Retinal pigment epithelial cell (primary cell): ENCODE measurements at regions not wholly inside any gene's neighbourhood (a gene's known extent, or its start where the extent isn't known, plus 50 kb on each side); places are given as distances from the start of the nearest gene placed in this dataset.

Experiments
- DNase-seq: peaks from one replicate; pipeline ENCODE4 v3.0.0-alpha.2; 2010; ENCODE audit warnings: low read depth
- H3K4me3 ChIP-seq: 2 replicates; pipeline ENCODE4 v1.5.1; 2011; ENCODE audit warnings: mild to moderate bottlenecking, low read length, control low read depth, moderate library complexity
- TF ChIP-seq, protein P1 (sequence below): conservative IDR thresholded peaks from 2 replicates; pipeline ENCODE4 v1.5.1; 2011; ENCODE audit warnings: low read depth, low read length, control low read depth, inconsistent platforms

DNA sequence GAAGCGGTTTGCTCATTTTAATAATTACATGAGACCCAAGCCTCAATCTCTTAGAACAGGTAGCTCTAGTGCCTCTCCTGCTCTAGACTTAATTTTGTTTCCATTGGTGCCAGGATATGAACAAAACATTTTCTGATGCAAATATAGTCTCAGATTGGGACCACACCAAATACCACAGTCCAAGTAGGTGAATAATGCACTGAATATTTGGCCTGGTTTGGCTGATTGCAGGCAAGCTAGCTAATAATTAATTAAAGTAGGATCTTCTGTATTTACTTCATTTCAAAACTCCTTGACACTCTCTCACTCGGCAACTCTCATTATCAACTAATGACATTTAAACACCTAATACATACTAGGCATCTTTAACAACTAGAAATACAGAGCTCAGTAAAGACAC lies 219.6 kb downstream of the LTN1 start:
- H3K4me3 ChIP-seq = no peak overlapping the region
- DNase-seq = no peak
- TF ChIP-seq, protein P1, sequence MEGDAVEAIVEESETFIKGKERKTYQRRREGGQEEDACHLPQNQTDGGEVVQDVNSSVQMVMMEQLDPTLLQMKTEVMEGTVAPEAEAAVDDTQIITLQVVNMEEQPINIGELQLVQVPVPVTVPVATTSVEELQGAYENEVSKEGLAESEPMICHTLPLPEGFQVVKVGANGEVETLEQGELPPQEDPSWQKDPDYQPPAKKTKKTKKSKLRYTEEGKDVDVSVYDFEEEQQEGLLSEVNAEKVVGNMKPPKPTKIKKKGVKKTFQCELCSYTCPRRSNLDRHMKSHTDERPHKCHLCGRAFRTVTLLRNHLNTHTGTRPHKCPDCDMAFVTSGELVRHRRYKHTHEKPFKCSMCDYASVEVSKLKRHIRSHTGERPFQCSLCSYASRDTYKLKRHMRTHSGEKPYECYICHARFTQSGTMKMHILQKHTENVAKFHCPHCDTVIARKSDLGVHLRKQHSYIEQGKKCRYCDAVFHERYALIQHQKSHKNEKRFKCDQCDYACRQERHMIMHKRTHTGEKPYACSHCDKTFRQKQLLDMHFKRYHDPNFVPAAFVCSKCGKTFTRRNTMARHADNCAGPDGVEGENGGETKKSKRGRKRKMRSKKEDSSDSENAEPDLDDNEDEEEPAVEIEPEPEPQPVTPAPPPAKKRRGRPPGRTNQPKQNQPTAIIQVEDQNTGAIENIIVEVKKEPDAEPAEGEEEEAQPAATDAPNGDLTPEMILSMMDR = no peak

DNA sequence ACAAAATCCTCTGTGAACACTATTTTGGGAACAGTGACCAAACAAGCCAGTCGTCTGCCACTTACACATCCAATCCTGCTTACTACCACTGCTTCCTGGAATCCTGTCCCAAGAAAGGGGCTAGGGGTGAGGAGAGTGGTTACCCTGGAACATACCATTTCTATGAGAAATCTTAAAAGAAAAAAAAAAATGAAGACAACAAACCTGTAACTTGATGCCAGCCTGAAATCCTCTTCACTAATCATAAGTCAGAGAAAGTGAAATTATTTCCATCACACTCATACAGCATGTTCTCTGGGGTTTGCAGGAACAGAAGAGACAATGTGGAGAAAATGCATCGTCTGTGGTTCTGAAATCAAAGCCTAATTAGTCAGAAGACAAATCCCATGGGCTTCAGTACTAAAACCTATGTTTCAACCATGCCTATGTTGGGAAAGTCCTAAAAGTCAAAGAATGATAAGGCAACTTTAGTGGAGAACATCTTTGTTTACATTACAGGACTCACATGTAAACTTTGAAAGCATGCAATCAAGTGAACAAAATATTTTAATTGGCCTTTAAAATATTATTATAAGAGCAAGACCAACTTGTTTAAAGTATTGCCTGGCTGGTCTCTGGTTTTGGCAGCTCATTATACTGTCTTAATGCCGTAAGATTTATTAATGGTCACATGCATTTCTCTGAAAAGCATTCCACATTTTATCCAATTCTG lies 220.7 kb downstream of the LTN1 start:
- H3K4me3 ChIP-seq = peak overlapping the region; percentile 1
- TF ChIP-seq, protein P1 = no peak

DNA sequence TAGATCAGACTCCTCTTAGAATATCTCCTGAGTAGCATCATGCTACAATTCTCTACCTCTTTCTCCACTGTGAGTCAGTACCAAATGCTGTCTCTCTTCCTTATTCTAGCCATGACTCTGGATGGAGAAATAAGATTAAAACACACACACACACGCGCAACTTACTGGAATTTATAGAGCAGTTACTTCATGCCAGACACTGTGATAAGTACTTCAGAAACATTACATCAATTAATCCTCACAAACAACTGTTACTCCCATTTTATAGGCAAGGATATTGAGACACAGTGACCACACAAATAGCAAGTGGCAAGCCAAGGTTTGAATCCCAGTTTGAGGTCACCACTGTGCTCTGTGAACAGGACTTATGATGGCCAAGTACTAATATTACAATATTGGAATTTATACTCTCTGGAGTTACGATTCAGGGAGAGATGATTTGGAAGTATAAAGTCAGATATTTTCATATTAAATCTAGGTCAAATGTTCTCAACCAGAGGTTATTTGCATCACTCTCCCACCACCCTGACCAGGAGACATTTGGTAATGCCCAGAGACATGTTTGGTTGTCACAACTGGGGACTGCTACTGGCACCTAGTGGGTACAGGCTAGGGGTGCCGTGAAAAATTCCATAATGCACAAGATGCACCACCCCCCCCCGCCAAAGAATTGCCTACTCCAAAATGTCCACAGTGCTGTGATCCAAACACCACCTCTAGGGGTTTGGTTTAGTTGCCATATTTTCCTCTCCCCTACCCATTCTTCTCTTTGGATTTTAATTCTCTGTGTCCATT lies 221.6 kb downstream of the LTN1 start:
- TF ChIP-seq, protein P1 = no peak
- no peak for DNase-seq
- no peak overlapping the region for H3K4me3 ChIP-seq

More for the DNA sequence above, 220.7 kb downstream of the LTN1 start:
- peak; percentile 51 for DNase-seq

DNA sequence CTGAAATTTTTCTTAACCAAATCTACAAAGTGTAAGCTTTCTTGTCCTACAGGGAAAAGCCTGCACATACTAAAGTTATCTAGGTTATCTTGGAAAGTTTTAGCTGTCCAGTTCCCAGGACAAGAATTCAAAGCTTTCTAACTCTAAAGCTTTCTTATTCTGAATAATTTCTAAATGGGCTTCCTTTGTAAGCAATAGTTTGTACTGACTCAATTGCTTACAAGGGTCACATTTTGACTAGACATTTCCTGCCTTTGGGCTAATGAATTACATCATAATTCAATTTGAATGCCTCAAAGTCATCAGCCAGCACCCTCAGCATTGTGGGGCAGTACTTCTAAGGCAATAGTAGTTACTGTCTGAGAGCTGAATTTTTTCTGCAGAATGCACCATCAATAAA lies 223.0 kb downstream of the LTN1 start:
- TF ChIP-seq, protein P1 = no peak
- DNase-seq = no peak
- no peak overlapping the region for H3K4me3 ChIP-seq

DNA sequence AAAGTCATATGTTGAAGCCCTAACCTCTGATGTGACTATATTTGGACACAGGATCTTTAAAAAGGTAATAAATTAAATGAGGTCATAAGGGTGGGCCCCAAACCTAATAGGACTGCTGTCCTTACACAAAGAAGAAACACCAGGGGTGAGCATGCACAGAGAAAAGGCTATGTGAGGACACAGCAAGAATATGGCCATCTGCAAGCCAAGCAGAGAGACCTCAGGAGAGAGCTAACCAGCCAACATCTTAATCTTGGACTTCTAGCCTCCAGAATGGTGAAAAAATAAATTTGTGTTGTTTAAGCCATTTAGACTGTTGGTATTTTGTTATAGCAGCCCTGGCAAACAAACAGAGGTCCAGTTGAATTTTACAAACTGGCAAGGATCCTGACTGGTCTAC lies 223.9 kb downstream of the LTN1 start:
- TF ChIP-seq, protein P1 = no peak
- no peak for DNase-seq
- no peak overlapping the region for H3K4me3 ChIP-seq

DNA sequence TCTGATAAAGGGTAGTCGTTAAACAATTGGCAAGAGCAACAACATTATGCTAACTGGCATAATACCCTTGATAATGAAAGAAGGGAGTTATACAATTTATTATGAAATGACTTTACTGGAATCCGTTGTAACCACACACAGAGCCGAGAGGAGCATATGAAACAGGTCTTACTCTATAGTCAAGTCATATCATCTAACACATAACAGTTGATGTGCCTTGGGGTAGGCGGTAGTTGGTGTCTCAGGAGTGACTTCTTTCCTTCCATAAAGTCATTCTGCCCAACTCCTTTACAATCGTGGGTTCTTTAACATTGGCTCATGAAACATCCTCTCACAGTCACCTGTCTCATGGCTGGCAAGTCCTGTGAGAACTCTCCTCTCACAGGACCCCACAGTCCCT lies 225.2 kb downstream of the LTN1 start:
- DNase-seq = no peak
- no peak overlapping the region for H3K4me3 ChIP-seq
- TF ChIP-seq, protein P1 = no peak
